NOMO-1 (cell line): ENCODE measurements at regions not wholly inside any gene's neighbourhood (a gene's known extent, or its start where the extent isn't known, plus 50 kb on each side); places are given as distances from the start of the nearest gene placed in this dataset.
A peak's percentile ranks its signal among the peaks of the same experiment; 100 is the strongest.

Source experiments
- DNase-seq, 2 experiments: peaks; one replicate each; lab custom pipeline; 2025; ENCODE audit not compliant: unreplicated experiment in 2 of 2; lab: John Stamatoyannopoulos, UW

DNA sequence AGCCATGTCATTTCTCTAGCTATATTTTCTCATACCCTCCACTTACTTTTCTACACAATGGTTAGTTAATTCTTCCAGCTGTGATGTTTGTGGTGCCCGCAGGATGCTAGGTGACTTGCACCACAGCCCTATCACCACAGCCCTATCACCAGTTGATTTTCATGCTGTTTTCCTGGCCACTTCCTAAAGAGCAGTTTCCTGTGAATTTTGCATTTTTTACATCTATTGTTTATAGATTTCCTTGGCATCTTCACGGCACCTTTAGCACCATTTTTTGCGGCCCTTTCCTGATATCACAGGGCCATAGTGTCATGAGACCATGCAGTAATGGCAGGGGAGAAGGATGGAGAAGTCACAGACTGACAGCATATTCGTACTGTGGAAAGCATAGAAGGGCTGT, 132.9 kb upstream of the PRICKLE2 start:
- no peak for DNase-seq

- DNase-seq = no peak
Observed at GRCh38 chr3:64357481-64357880, 132.2 kb upstream of the PRICKLE2 start.

- DNase-seq = peak; percentile 71 to 73
Observed at GRCh38 chr3:64355401-64355807, 130.1 kb upstream of the PRICKLE2 start.

- peak; percentile 39 to 65 for DNase-seq
Observed at GRCh38 chr3:64354956-64355355, 129.7 kb upstream of the PRICKLE2 start.

GRCh38 chr3:64354221-64354620, 129.0 kb upstream of the PRICKLE2 start:
- DNase-seq = no peak

DNA sequence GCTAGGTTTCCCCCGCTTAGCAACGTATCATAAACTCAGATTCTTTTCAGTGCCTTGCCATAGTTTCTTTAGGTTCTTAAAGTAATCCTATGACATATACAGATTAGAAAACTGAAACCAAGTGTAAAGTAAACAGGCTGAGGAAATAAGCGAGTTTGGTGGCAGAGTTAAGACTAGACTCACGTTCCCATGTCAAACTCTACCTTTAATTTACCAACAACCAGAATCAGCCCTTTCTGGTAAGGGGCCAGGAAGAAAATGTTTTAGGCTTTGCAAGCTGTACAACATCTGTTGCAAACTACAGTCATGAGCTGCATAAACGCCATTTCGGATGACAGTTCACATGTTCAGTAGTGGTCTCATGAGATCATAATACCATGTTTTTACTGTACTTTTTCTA, 128.0 kb upstream of the PRICKLE2 start:
- DNase-seq = no peak

DNA sequence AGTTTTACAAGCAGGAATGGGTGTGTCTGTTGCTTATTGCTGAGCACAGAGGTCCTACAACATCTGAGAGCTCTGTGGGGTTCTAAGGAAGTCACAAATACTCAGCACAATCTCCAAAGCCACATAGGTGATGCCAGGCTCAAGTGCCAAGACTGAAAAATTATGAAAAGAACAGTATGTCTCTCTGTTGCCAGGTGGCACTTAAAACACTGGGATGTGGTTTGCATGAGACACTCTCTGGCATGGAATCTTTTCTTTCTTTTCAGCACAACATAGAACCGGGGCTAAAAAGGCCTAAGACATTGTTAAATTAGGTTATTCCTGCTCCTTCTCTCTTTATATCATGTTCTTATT, 127.3 kb upstream of the PRICKLE2 start:
- peak in 1 of 2 experiments; percentile 40 for DNase-seq

DNA sequence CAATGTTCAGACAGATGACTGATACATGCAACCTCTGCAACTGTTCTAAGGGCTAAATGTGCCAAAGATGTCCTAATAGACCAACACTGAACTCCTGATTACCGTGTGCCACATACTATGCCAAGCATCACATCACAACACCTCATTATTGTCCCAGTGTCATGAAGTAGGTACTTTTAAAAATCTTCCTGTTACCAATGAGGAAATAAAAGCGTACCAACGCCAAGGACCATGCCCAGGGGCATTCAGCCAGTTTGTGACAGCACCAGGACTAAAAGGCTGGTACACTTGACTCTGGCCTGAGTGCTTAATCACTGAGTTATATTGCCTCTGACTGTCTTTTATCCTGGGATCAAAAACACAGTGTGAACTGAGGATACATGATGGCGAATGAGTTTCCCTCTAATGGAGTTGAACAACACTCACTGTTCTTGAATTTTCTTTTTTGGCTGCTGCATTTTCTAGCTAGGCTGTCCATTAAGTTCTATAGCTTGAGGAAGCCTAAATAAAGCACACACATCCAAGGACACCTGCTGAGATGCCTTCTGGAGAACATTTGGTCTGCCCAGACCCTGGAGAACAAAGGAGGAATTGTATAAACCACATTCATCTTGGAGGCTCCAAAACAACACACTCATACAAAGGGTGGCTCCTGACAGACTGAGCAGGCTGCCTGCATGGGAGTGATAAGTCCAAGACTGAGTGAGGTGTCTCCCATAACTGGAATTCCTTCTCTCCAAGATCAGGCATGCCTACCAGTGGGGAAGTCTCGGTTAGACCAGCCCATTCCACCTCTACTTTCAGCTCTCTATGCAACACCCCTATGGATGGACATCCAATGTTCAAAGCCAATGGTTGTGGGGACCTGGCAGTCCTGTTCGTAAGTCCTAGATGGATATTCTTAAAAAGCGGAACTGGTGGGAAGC, 126.7 kb upstream of the PRICKLE2 start:
- peak in 1 of 2 experiments; percentile 19 for DNase-seq

- no peak for DNase-seq
Observed at GRCh38 chr3:64349551-64349950, 124.3 kb upstream of the PRICKLE2 start.

DNA sequence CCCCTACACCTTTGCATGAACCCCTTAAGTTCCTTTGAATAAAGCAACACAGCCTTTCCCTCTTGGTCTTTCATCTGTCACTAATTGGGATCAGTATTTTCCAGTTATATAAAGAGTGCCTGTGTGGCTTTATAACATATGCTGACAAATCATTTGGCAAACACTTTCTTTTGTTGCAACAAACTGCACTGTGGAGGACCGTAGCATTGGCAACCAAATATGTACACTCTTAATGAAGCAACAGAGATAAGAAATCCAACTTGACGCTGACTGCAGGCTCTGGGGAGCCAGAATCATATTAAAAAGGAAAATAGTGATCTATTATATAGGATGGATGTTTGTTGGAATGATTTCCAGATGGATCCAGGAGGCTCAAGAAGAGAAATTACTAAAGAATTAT, 120.1 kb upstream of the PRICKLE2 start:
- no peak for DNase-seq

GRCh38 chr3:64344721-64345207, 119.5 kb upstream of the PRICKLE2 start:
- DNase-seq = no peak

DNA sequence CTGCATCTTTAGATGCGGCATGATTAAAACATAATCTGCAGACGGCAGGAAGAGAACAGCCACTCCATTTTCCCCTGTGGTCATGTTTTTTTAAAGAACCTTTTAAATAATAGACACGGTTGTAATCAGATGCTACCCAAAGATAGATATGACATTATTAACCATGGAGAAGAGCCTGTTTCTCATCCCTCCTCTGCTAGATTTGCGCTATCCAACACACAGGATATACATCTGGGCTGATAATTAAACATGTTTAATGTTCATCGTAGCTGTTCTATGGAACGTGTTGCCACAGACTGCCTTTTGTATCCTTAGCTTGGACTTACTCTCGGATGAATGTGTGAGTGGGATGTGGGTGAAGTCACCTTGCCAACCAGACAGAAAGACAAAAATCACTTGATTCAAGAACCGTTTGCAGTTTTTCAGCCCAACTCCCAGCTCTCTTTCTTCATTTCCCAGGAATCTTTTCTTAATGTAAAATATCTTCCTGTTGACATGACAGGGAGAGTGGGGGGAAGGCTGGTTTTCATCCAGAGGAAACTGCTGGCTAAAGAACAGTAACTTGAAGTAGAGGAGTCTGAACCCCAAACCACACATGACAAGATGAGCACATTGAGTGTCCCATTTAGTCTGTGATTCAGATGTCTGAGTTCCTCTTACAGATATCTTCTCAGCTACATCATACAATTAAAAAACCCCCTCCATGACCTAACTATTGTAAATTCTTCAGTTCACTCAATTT, 118.6 kb upstream of the PRICKLE2 start:
- no peak for DNase-seq

- no peak for DNase-seq
Observed at GRCh38 chr3:64342940-64343688, 117.8 kb upstream of the PRICKLE2 start.

DNA sequence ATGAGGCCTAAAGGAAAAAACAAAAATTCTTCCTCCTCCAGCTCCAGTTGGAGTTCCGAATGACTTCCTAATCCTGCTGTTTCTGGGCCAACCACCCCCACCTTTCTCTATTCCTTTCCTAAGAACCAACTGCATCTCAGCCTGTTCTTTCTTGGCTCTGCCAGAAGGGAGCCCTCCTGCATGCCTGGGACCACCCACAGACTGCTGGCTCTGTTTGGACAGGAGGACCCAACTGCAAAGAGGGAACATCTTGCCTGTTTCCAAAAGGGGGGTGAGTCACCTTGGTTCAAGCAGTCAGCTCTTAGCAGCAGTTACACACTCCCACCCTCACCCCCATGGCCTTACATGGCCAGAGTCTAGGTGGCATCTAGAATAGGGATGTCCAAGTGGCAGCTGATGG, 116.0 kb upstream of the PRICKLE2 start:
- no peak for DNase-seq

- DNase-seq = no peak
Observed at GRCh38 chr3:64340641-64341101, 115.4 kb upstream of the PRICKLE2 start.

- DNase-seq = no peak
Observed at GRCh38 chr3:64336488-64336887, 111.2 kb upstream of the PRICKLE2 start.

- no peak for DNase-seq
Observed at GRCh38 chr3:64332459-64333350, 107.4 kb upstream of the PRICKLE2 start.

GRCh38 chr3:64331605-64332004, 106.3 kb upstream of the PRICKLE2 start:
- DNase-seq = no peak

- no peak for DNase-seq
Observed at GRCh38 chr3:64329037-64329436, 103.8 kb upstream of the PRICKLE2 start.
